GM06990 (cell line): ENCODE measurements at regions not wholly inside any gene's neighbourhood (a gene's known extent, or its start where the extent isn't known, plus 50 kb on each side); places are given as distances from the start of the nearest gene placed in this dataset.

Experiments used
- DNase-seq: peaks from one replicate; pipeline ENCODE4 v3.0.0-alpha.2; 2011; ENCODE audit not compliant: insufficient read length; ENCODE audit errors: extremely low read depth
- H3K27me3 ChIP-seq: replicated peaks from 2 replicates; pipeline ENCODE4 v1.6.0; 2011; ENCODE audit warnings: low read length; ENCODE audit not compliant: control insufficient read depth, insufficient read depth
- H3K36me3 ChIP-seq: 2 replicates; pipeline ENCODE4 v1.5.1; 2011; ENCODE audit warnings: low read length; ENCODE audit not compliant: control insufficient read depth, insufficient read depth
- H3K4me3 ChIP-seq: replicated peaks from 2 replicates; pipeline ENCODE4 v1.5.1; 2011; ENCODE audit warnings: low read depth, mild to moderate bottlenecking, control low read depth, low read length
- TF ChIP-seq, protein P1 (sequence below): IDR thresholded peaks from 2 replicates; pipeline ENCODE4 v1.5.1; 2011; ENCODE audit warnings: low read length, control low read depth, mild to moderate bottlenecking, inconsistent platforms; ENCODE audit not compliant: insufficient read depth, poor library complexity, severe bottlenecking

DNA sequence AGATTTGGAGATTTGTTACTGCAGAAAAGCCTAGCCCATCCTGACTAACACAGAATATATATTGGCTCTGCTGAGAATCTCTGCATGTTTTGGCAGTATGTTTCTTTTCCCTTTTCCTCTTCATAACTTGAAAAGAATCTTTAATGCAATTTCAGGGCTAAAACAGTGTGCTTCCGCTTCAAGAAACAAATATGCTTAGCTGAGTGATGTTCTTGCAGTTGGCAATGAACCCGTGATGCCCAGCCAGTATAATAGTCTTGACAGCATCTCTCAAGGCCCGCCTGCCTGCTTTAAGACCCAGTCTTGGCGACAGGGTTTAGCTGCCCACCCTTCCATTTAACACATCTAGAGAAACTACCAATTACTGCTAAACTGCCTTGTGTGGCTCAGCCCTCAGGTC is 184.5 kb downstream of the INO80D start:
- TF ChIP-seq, protein P1, sequence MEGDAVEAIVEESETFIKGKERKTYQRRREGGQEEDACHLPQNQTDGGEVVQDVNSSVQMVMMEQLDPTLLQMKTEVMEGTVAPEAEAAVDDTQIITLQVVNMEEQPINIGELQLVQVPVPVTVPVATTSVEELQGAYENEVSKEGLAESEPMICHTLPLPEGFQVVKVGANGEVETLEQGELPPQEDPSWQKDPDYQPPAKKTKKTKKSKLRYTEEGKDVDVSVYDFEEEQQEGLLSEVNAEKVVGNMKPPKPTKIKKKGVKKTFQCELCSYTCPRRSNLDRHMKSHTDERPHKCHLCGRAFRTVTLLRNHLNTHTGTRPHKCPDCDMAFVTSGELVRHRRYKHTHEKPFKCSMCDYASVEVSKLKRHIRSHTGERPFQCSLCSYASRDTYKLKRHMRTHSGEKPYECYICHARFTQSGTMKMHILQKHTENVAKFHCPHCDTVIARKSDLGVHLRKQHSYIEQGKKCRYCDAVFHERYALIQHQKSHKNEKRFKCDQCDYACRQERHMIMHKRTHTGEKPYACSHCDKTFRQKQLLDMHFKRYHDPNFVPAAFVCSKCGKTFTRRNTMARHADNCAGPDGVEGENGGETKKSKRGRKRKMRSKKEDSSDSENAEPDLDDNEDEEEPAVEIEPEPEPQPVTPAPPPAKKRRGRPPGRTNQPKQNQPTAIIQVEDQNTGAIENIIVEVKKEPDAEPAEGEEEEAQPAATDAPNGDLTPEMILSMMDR, result no peak
- no peaks in the 10 kb centered on the region for H3K36me3 ChIP-seq
- DNase-seq, result no peak
- H3K27me3 ChIP-seq, result no peaks in the 10 kb centered on the region; the same call in 1 of the 2 replicates
- H3K4me3 ChIP-seq, result no peak overlapping the region

DNA sequence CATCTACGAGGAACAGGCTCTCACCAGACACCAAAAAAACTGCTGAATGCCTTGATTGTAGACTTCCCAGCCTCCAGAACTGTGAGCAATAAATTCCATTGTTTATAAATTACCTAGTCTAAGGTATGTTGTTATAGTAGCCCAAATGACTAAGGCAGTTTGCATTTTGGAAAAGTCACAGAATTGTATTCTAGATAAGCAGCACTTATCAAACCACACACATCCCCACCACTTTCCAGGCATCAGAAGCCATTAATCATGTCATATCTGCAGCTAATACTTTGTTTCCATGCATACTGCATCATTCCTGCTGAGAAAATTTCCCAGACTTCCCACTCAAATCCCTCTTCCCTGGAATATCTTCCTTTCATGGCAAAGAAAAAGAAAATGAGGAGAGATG is 187.2 kb downstream of the INO80D start:
- H3K27me3 ChIP-seq, result no peaks in the 10 kb centered on the region; the same call in 1 of the 2 replicates
- H3K4me3 ChIP-seq, result no peak overlapping the region
- DNase-seq, result no peak
- TF ChIP-seq, protein P1, result no peak
- H3K36me3 ChIP-seq, result no peaks in the 10 kb centered on the region

DNA sequence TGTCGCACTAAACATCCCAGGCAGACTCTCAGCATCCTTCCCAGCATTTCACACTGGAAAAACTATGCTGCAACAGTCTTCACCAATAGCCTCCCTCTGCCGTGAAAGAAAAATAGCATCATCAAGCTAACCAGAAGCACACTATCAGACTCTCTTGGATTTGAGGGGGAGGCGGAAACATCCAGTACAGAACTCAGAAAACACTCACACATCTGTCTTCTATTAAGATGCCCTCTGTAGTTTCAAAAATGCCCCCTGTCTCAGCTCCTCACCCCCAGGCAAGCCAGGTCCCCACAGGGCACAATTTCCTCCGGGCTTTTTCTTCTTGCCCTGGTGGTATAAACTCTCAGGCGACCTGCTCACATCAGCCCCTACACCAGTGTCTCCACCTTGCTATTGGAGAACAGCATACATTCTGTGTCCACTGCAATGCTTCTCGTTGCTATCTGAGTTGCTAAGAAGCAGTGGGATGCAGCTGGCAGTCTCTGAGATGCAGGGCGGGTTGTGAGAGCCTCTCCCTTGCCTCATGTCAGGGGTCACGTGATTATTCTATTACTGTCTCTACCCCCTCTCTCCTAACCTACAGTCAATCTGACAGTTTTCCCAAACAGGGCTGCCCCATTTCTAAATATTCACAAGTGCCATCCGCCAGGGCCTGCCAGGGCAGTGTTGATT is 189.9 kb downstream of the INO80D start:
- H3K4me3 ChIP-seq, result no peak overlapping the region
- no peaks in the 10 kb centered on the region for H3K36me3 ChIP-seq
- H3K27me3 ChIP-seq, result no peaks in the 10 kb centered on the region; the same call in 1 of the 2 replicates
- TF ChIP-seq, protein P1, result no peak
- DNase-seq, result no peak

DNA sequence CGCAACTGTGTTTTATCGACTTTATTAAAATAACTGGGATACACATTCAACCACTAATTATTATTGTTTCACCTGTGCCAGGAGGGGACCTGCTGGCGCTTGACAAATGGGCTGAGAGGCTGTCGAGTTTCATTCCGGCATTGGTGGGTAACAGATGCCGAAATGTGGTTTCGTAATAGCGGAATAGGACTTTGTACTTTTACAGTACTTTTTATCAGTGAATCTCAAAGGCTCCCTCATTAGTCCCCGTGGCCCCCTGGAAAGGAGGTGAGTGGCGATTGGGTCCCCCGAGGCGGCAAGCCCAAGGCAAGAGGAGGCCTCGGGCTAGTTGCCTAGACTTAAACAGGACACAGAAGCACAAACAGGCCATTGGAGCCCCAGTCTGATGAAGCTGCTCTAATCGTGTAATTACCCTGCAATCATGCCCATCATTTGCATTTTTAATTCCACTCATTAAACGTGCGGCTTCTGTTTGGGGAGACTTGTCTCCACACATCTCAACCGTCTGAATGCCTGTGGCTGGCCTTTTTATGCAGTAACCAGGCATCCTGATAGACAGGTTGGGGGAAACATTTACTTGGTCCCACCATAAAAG is 193.2 kb downstream of the INO80D start:
- H3K27me3 ChIP-seq, result no peaks in the 10 kb centered on the region; the same call in 1 of the 2 replicates
- TF ChIP-seq, protein P1, result no peak
- no peak overlapping the region for H3K4me3 ChIP-seq
- DNase-seq, result no peak
- no peaks in the 10 kb centered on the region for H3K36me3 ChIP-seq

DNA sequence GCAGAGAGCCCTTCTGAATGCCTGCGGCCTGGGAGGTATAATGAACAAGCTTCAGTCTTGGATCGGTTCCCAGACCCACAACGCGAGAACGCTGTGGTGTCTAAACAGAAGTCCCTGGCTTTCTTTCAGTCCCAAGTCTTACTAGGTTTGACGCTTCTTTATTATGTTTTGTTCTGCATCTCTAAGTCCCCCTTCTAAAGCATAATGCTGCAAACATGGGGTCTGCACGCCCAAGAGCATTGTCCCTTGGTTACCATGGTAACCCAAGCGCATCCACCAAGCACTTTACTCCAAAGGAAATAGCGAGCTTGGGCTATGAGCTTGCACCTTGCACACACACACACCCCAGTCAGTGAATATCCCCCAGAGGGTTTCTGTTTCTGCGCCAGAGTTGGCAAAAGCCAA is 193.7 kb downstream of the INO80D start:
- TF ChIP-seq, protein P1, result no peak
- DNase-seq, result no peak
- Histone ChIP-seq H3K36me3 (no peaks in the 10 kb centered on the region), H3K27me3 (no peaks in the 10 kb centered on the region; the same call in 1 of the 2 replicates), H3K4me3 (no peak overlapping the region)
